ENCODE measurements at regions not wholly inside any gene's neighbourhood (a gene's known extent, or its start where the extent isn't known, plus 50 kb on each side); places are given as distances from the start of the nearest gene placed in this dataset.
"Not testable (repeated sequence)": the region's sequence is repeated elsewhere in the genome, so short reads cannot be mapped to it uniquely, and the experiment has no call there.

GRCh38 chr4:160514126-160514525 is 1411.2 kb downstream of the RAPGEF2 start:
- TF ChIP-seq CTCF (IDR thresholded peaks at IDR 0.05; ENCODE audit: control insufficient read depth, extremely low read depth, insufficient read depth), result no peak
- H3K4me3 ChIP-seq (ENCODE audit: low read depth, low read length), result no peak overlapping the region
- DNase-seq (ENCODE audit: low read depth), result no peak

GRCh38 chr4:160523231-160523630 is 1420.4 kb downstream of the RAPGEF2 start:
- DNase-seq (ENCODE audit: low read depth), result no peak
- no peak overlapping the region for H3K4me3 ChIP-seq (ENCODE audit: low read depth, low read length)
- TF ChIP-seq CTCF (IDR thresholded peaks at IDR 0.05; ENCODE audit: control insufficient read depth, extremely low read depth, insufficient read depth), result no peak

- TF ChIP-seq CTCF (IDR thresholded peaks at IDR 0.05; ENCODE audit: control insufficient read depth, extremely low read depth, insufficient read depth), result no peak
- H3K4me3 ChIP-seq (ENCODE audit: low read depth, low read length), result no peak overlapping the region
- DNase-seq (ENCODE audit: low read depth), result no peak
Measured at GRCh38 chr4:160537681-160538080, 1434.8 kb downstream of the RAPGEF2 start.

- no peak overlapping the region for H3K4me3 ChIP-seq (ENCODE audit: low read depth, low read length)
- TF ChIP-seq CTCF (IDR thresholded peaks at IDR 0.05; ENCODE audit: control insufficient read depth, extremely low read depth, insufficient read depth), result no peak
- no peak for DNase-seq (ENCODE audit: low read depth)
Measured at GRCh38 chr4:160546201-160546600, 1443.3 kb downstream of the RAPGEF2 start.

- H3K4me3 ChIP-seq (ENCODE audit: low read depth, low read length); DNase-seq (ENCODE audit: low read depth): not testable (repeated sequence)
Measured at GRCh38 chr4:160549951-160550519, 1447.2 kb downstream of the RAPGEF2 start.

- no peak for DNase-seq (ENCODE audit: low read depth)
- no peak for TF ChIP-seq CTCF (IDR thresholded peaks at IDR 0.05; ENCODE audit: control insufficient read depth, extremely low read depth, insufficient read depth)
- no peak overlapping the region for H3K4me3 ChIP-seq (ENCODE audit: low read depth, low read length)
Measured at GRCh38 chr4:160562661-160563060, 1459.8 kb downstream of the RAPGEF2 start.

GRCh38 chr4:160563552-160564282 is 1460.8 kb downstream of the RAPGEF2 start:
- DNase-seq (ENCODE audit: low read depth), result no peak
- H3K4me3 ChIP-seq (ENCODE audit: low read depth, low read length), result no peak overlapping the region
- no peak for TF ChIP-seq CTCF (IDR thresholded peaks at IDR 0.05; ENCODE audit: control insufficient read depth, extremely low read depth, insufficient read depth)
